Gastroesophageal sphincter (tissue), 4 donors: ENCODE measurements at regions not wholly inside any gene's neighbourhood (a gene's known extent, or its start where the extent isn't known, plus 50 kb on each side); places are given as distances from the start of the nearest gene placed in this dataset.

Experiments used
- ATAC-seq: fragments of 150-250 bp; one replicate; pipeline ENCODE4 v1.9.1; 2016; ENCODE audit warnings: mild to moderate bottlenecking, moderate library complexity
- H3K27ac ChIP-seq, 4 donors: fragments of 200-600 bp; sonication (generic) in 3 of 4; 1 replicate in 3 of 4; 2 replicates in 1 of 4; pipeline ENCODE4 v1.5.1; 2016 to 2019
- H3K27me3 ChIP-seq: fragments of 200-600 bp; sonication (generic); one replicate; pipeline ENCODE4 v1.5.1; 2019
- H3K36me3 ChIP-seq, 2 donors: fragments of 200-600 bp; sonication (generic); one replicate each; pipeline ENCODE4 v1.5.1; 2019; ENCODE audit warnings: control low read depth in 1 of 2
- H3K4me1 ChIP-seq, 3 donors: fragments of 200-600 bp; sonication (generic); 1 replicate in 2 of 3; 2 replicates in 1 of 3; pipeline ENCODE4 v1.5.1; 2016 to 2019; ENCODE audit warnings: control low read depth in 2 of 3
- H3K4me3 ChIP-seq, 2 donors: fragments of 200-600 bp; sonication (generic); one replicate each; pipeline ENCODE4 v1.5.1; 2019; ENCODE audit warnings: mild to moderate bottlenecking in 1 of 2, moderate library complexity in 1 of 2
- H3K9me3 ChIP-seq, 3 donors: fragments of 200-600 bp; sonication (generic); one replicate each; pipeline ENCODE4 v1.5.1; 2017 to 2019; ENCODE audit warnings: control low read depth in 2 of 3
- CTCF ChIP-seq, 4 experiments: fragments of 200-600 bp in 2 of 4; fragments of 450-650 bp in 2 of 4; sonication (generic) in 1 of 4; IDR thresholded peaks; one replicate each; pipeline ENCODE4 v1.5.1; 2017 to 2019; ENCODE audit warnings: antibody characterized with exemption in 4 of 4, mild to moderate bottlenecking in 2 of 4, moderate library complexity in 2 of 4
- EP300 ChIP-seq: sonication (generic); formaldehyde crosslinking; IDR thresholded peaks from one replicate; pipeline ENCODE4 v1.6.1; 2017; ENCODE audit warnings: antibody characterized with exemption, mild to moderate bottlenecking
- POLR2A ChIP-seq, 2 donors: fragments of 450-650 bp; IDR thresholded peaks; one replicate each; pipeline ENCODE4 v1.6.1; 2017; ENCODE audit warnings: antibody characterized with exemption in 2 of 2, mild to moderate bottlenecking in 2 of 2, moderate library complexity in 1 of 2
- POLR2AphosphoS5 ChIP-seq: sonication (generic); formaldehyde crosslinking; IDR thresholded peaks from one replicate; pipeline ENCODE4 v1.6.1; 2017; ENCODE audit warnings: antibody characterized with exemption
- WGBS, 2 donors: methylation state at CpG; one replicate each; pipeline ENCODE4 v1.1.5; 2018; ENCODE audit warnings: low coverage in 1 of 2; 5-methylcytosine and 5-hydroxymethylcytosine counted together

GRCh38 chr3:30354972-30355371 is 251.4 kb upstream of the TGFBR2 start:
- Histone ChIP-seq H3K36me3 (no peaks in the 10 kb centered on the region), H3K9me3 (no peaks in the 10 kb centered on the region), H3K27ac (peak overlapping the region; percentile 67 to 89 (median 76)), H3K4me3 (no peak overlapping the region), H3K4me1 (peaks cover 6 to 55% (median 16%) of the 10 kb centered on the region in 3 donors), H3K27me3 (no peaks in the 10 kb centered on the region)
- WGBS, 2 donors, result 71 to 75% methylated on average over 7 of the region's 7 CpGs
- ATAC-seq, result no peak
- no peak for TF ChIP-seq POLR2A (IDR thresholded peaks at IDR 0.05)
- TF ChIP-seq CTCF (IDR thresholded peaks at IDR 0.05), result no peak
- TF ChIP-seq EP300, result no peak
- no peak for TF ChIP-seq POLR2AphosphoS5

- Histone ChIP-seq H3K4me1 (peaks cover 6 to 49% (median 16%) of the 10 kb centered on the region in 3 donors), H3K9me3 (no peaks in the 10 kb centered on the region), H3K27me3 (no peaks in the 10 kb centered on the region), H3K4me3 (no peak overlapping the region), H3K36me3 (no peaks in the 10 kb centered on the region), H3K27ac (peak overlapping the region in 2 of 4 donors; percentile 74 to 77)
- no peak for ATAC-seq
- WGBS, 2 donors, result 100% methylated on average over 1 of the region's 1 CpG
- no peak for TF ChIP-seq POLR2A (IDR thresholded peaks at IDR 0.05)
- no peak for TF ChIP-seq EP300
- no peak for TF ChIP-seq POLR2AphosphoS5
- TF ChIP-seq CTCF (IDR thresholded peaks at IDR 0.05), result no peak
Observed at GRCh38 chr3:30355622-30356021, 250.8 kb upstream of the TGFBR2 start.

GRCh38 chr3:30356866-30357753 is 249.3 kb upstream of the TGFBR2 start:
- 74 to 76% methylated on average over 5 to 6 of the region's 6 CpGs for WGBS, 2 donors
- peaks cover 6 to 49% (median 16%) of the 10 kb centered on the region in 3 donors for H3K4me1 ChIP-seq
- no peak for TF ChIP-seq EP300
- TF ChIP-seq POLR2AphosphoS5, result no peak
- no peak for TF ChIP-seq CTCF (IDR thresholded peaks at IDR 0.05)
- no peak for TF ChIP-seq POLR2A (IDR thresholded peaks at IDR 0.05)
- no peak for ATAC-seq
- no peaks in the 10 kb centered on the region for H3K36me3 ChIP-seq
- no peak overlapping the region for H3K4me3 ChIP-seq
- no peaks in the 10 kb centered on the region for H3K9me3 ChIP-seq
- H3K27me3 ChIP-seq, result no peaks in the 10 kb centered on the region
- no peak overlapping the region for H3K27ac ChIP-seq

GRCh38 chr3:30357897-30358296 is 248.5 kb upstream of the TGFBR2 start:
- H3K27ac ChIP-seq, result no peak overlapping the region
- H3K27me3 ChIP-seq, result no peaks in the 10 kb centered on the region
- no peak for ATAC-seq
- H3K4me3 ChIP-seq, result no peak overlapping the region
- peaks cover 6 to 44% (median 16%) of the 10 kb centered on the region in 3 donors for H3K4me1 ChIP-seq
- H3K36me3 ChIP-seq, result no peaks in the 10 kb centered on the region
- TF ChIP-seq CTCF (IDR thresholded peaks at IDR 0.05) (no peak), POLR2A (IDR thresholded peaks at IDR 0.05) (no peak), EP300 (no peak), POLR2AphosphoS5 (no peak)
- WGBS, 2 donors, result 22 to 40% methylated on average over 2 of the region's 2 CpGs
- H3K9me3 ChIP-seq, result no peaks in the 10 kb centered on the region

- H3K27me3 ChIP-seq, result no peaks in the 10 kb centered on the region
- H3K4me3 ChIP-seq, result no peak overlapping the region
- H3K9me3 ChIP-seq, result no peaks in the 10 kb centered on the region
- WGBS, 2 donors, result 87 to 88% methylated on average over 3 of the region's 3 CpGs
- H3K4me1 ChIP-seq, result peaks cover 6 to 35% (median 15%) of the 10 kb centered on the region in 3 donors
- TF ChIP-seq EP300, result no peak
- TF ChIP-seq POLR2AphosphoS5, result no peak
- TF ChIP-seq POLR2A (IDR thresholded peaks at IDR 0.05), result no peak
- no peak for TF ChIP-seq CTCF (IDR thresholded peaks at IDR 0.05)
- H3K27ac ChIP-seq, result no peak overlapping the region
- no peak for ATAC-seq
- no peaks in the 10 kb centered on the region for H3K36me3 ChIP-seq
Observed at GRCh38 chr3:30358871-30359270, 247.5 kb upstream of the TGFBR2 start.
